22Rv1 (cell line): ENCODE measurements at regions not wholly inside any gene's neighbourhood (a gene's known extent, or its start where the extent isn't known, plus 50 kb on each side); places are given as distances from the start of the nearest gene placed in this dataset.

Experiments
- ZFX ChIP-seq: fragments of 450-650 bp; IDR thresholded peaks from 2 replicates; pipeline ENCODE4 v1.6.1; 2017; ENCODE audit warnings: antibody characterized with exemption, borderline replicate concordance
- TF ChIP-seq, protein P1 (sequence below): fragments of 450-650 bp; IDR thresholded peaks from 2 replicates; pipeline ENCODE4 v1.5.1; 2017; ENCODE audit warnings: mild to moderate bottlenecking

DNA sequence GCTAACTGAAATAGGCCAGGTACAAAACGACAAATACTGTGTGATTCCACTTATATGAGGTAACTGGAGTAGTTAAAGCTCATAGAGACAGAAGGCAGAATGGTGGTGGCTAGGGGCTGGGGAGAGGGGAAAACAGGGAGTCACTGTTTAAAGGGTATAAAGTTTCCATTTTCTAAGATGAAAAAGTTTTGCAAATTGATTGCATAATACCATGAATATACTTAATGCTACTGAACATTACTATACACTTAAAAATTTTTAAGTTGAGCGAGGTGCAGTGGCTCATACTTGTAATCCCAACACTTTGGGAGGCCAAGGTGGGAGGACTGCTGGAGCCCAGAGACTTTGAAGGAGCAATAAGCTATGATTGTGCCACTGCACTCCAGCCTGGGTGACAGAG lies 138.6 kb upstream of the ARID1B start:
- TF ChIP-seq, protein P1, sequence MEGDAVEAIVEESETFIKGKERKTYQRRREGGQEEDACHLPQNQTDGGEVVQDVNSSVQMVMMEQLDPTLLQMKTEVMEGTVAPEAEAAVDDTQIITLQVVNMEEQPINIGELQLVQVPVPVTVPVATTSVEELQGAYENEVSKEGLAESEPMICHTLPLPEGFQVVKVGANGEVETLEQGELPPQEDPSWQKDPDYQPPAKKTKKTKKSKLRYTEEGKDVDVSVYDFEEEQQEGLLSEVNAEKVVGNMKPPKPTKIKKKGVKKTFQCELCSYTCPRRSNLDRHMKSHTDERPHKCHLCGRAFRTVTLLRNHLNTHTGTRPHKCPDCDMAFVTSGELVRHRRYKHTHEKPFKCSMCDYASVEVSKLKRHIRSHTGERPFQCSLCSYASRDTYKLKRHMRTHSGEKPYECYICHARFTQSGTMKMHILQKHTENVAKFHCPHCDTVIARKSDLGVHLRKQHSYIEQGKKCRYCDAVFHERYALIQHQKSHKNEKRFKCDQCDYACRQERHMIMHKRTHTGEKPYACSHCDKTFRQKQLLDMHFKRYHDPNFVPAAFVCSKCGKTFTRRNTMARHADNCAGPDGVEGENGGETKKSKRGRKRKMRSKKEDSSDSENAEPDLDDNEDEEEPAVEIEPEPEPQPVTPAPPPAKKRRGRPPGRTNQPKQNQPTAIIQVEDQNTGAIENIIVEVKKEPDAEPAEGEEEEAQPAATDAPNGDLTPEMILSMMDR: no peak
- no peak for TF ChIP-seq ZFX
